Fibroblast of lung (primary cell): ENCODE measurements at regions not wholly inside any gene's neighbourhood (a gene's known extent, or its start where the extent isn't known, plus 50 kb on each side); places are given as distances from the start of the nearest gene placed in this dataset.

Experiments
- CTCF ChIP-seq, 2 donors: IDR thresholded peaks in 1 of 2; conservative IDR thresholded peaks in 1 of 2; 1 replicate in 1 of 2; 2 replicates in 1 of 2; pipeline ENCODE4 v1.5.1; 2011 to 2012; ENCODE audit warnings: low read length in 2 of 2, control low read depth in 1 of 2, inconsistent platforms in 1 of 2, low read depth in 1 of 2, mild to moderate bottlenecking in 1 of 2
- EZH2 ChIP-seq: IDR thresholded peaks from 2 replicates; pipeline ENCODE4 v1.5.1; 2012; ENCODE audit warnings: low read length, control low read depth, mild to moderate bottlenecking; ENCODE audit errors: missing control alignments

- TF ChIP-seq CTCF (conservative IDR thresholded peaks at IDR 0.05 in 1 of 2, IDR thresholded peaks at IDR 0.05 in 1 of 2; ENCODE audit: low read depth in 1 of 2, low read length in 2 of 2) (no peak), EZH2 (no peak)
Observed at GRCh38 chr10:130615457-130615856, 479.3 kb downstream of the GLRX3 start.
